ENCODE measurements at regions not wholly inside any gene's neighbourhood (a gene's known extent, or its start where the extent isn't known, plus 50 kb on each side); places are given as distances from the start of the nearest gene placed in this dataset.

- CTCF ChIA-PET = no interaction called here
- Mint-ChIP-seq H3K27ac (ENCODE audit: unreplicated experiment) (no peak overlapping the region), H3K9me3 (ENCODE audit: unreplicated experiment) (no peaks in the 10 kb centered on the region), H3K4me1 (ENCODE audit: low read depth, unreplicated experiment) (no peaks in the 10 kb centered on the region), H3K4me3 (ENCODE audit: unreplicated experiment) (no peak overlapping the region), H3K27me3 (ENCODE audit: insufficient read depth, unreplicated experiment) (no peaks in the 10 kb centered on the region), H3K36me3 (ENCODE audit: insufficient read depth, unreplicated experiment) (peaks cover 5% of the 10 kb centered on the region)
- Histone ChIP-seq H3K27me3 (replicated peaks; ENCODE audit: control insufficient read depth, insufficient read depth, low read length) (no peaks in the 10 kb centered on the region), H3K36me3 (ENCODE audit: control insufficient read depth, insufficient read depth, low read length) (no peaks in the 10 kb centered on the region), H3K4me3 (ENCODE audit: low read depth, low read length) (no peak overlapping the region), H3K4me1 (no peaks in the 10 kb centered on the region), H3K9me3 (no peaks in the 10 kb centered on the region)
- DNase-seq = no peak
- intact Hi-C loops (cut with micrococcal nuclease; ENCODE audit: unreplicated experiment) = no loop called here
- POLR2A ChIA-PET = no interaction called here
- no peak for TF ChIP-seq CTCF (IDR thresholded peaks at IDR 0.05; ENCODE audit: insufficient read depth in 1 of 2, low read depth in 1 of 2, low read length in 1 of 2, severe bottlenecking in 1 of 2, unreplicated experiment in 1 of 2)
- BruUV-seq (replicated peaks) = no TSS peak
These were observed 55.4 kb upstream of the PSMA6 start for GRCh38 chr14:35236806-35237205.

- no peaks in the 10 kb centered on the region for H3K36me3 ChIP-seq (ENCODE audit: control insufficient read depth, insufficient read depth, low read length)
- H3K27ac Mint-ChIP-seq (ENCODE audit: unreplicated experiment) = no peak overlapping the region
- CTCF ChIA-PET = no interaction called here
- peaks cover 5% of the 10 kb centered on the region for H3K36me3 Mint-ChIP-seq (ENCODE audit: insufficient read depth, unreplicated experiment)
- H3K9me3 ChIP-seq = no peaks in the 10 kb centered on the region
- BruUV-seq (replicated peaks) = no TSS peak
- no peak for TF ChIP-seq CTCF (IDR thresholded peaks at IDR 0.05; ENCODE audit: insufficient read depth in 1 of 2, low read depth in 1 of 2, low read length in 1 of 2, severe bottlenecking in 1 of 2, unreplicated experiment in 1 of 2)
- H3K27me3 ChIP-seq (replicated peaks; ENCODE audit: control insufficient read depth, insufficient read depth, low read length) = no peaks in the 10 kb centered on the region
- no peaks in the 10 kb centered on the region for H3K27me3 Mint-ChIP-seq (ENCODE audit: insufficient read depth, unreplicated experiment)
- no peaks in the 10 kb centered on the region for H3K4me1 ChIP-seq
- POLR2A ChIA-PET = interaction anchor here (0.6 kb wide), 1 partner anchor 52 kb away, joined by 8 read pairs; the partner anchor contains the start of gene PSMA6
- intact Hi-C loops (cut with micrococcal nuclease; ENCODE audit: unreplicated experiment) = no loop called here
- H3K4me1 Mint-ChIP-seq (ENCODE audit: low read depth, unreplicated experiment) = no peaks in the 10 kb centered on the region
- H3K9me3 Mint-ChIP-seq (ENCODE audit: unreplicated experiment) = no peaks in the 10 kb centered on the region
- H3K4me3 Mint-ChIP-seq (ENCODE audit: unreplicated experiment) = no peak overlapping the region
- DNase-seq = no peak
- H3K4me3 ChIP-seq (ENCODE audit: low read depth, low read length) = no peak overlapping the region
These were observed 52.0 kb upstream of the PSMA6 start for GRCh38 chr14:35240231-35240630.

Measured in Caco-2 (cell line).